ENCODE measurements at regions not wholly inside any gene's neighbourhood (a gene's known extent, or its start where the extent isn't known, plus 50 kb on each side); places are given as distances from the start of the nearest gene placed in this dataset.
"Not testable (repeated sequence)": the region's sequence is repeated elsewhere in the genome, so short reads cannot be mapped to it uniquely, and the experiment has no call there.

- peaks cover 8% of the 10 kb centered on the region for H3K9me3 Mint-ChIP-seq
- no peaks in the 10 kb centered on the region for H3K4me1 Mint-ChIP-seq
These were observed 350.7 kb downstream of the RMST start for GRCh38 chr12:97813301-97813700.

GRCh38 chr12:97821806-97822205 lies 359.2 kb downstream of the RMST start:
- Mint-ChIP-seq H3K4me3 (no peak overlapping the region), H3K36me3 (no peaks in the 10 kb centered on the region), H3K4me1 (no peaks in the 10 kb centered on the region), H3K27me3 (peaks cover 2% of the 10 kb centered on the region), H3K27ac (no peak overlapping the region), H3K9me3 (no peaks in the 10 kb centered on the region)

More at GRCh38 chr12:97813301-97813700, 350.7 kb downstream of the RMST start:
- Mint-ChIP-seq H3K36me3 (no peaks in the 10 kb centered on the region), H3K27ac (no peak overlapping the region), H3K4me3 (no peak overlapping the region), H3K27me3 (no peaks in the 10 kb centered on the region)

- no peaks in the 10 kb centered on the region for H3K27me3 Mint-ChIP-seq
- no peaks in the 10 kb centered on the region for H3K4me1 Mint-ChIP-seq
- H3K4me3 Mint-ChIP-seq: no peak overlapping the region
- H3K27ac Mint-ChIP-seq: no peak overlapping the region
- no peaks in the 10 kb centered on the region for H3K36me3 Mint-ChIP-seq
- peaks cover 11% of the 10 kb centered on the region for H3K9me3 Mint-ChIP-seq
These were observed 372.9 kb downstream of the RMST start for GRCh38 chr12:97835541-97835940.

GRCh38 chr12:97837401-97837800 lies 374.8 kb downstream of the RMST start:
- Mint-ChIP-seq H3K27me3 (no peaks in the 10 kb centered on the region), H3K36me3 (no peaks in the 10 kb centered on the region), H3K9me3 (peaks cover 11% of the 10 kb centered on the region), H3K4me1 (no peaks in the 10 kb centered on the region), H3K27ac (no peak overlapping the region), H3K4me3 (no peak overlapping the region)

GRCh38 chr12:97848051-97848450 lies 385.4 kb downstream of the RMST start:
- no peaks in the 10 kb centered on the region for H3K4me1 Mint-ChIP-seq
- H3K36me3 Mint-ChIP-seq: no peaks in the 10 kb centered on the region
- H3K27me3 Mint-ChIP-seq: no peaks in the 10 kb centered on the region
- no peak overlapping the region for H3K4me3 Mint-ChIP-seq
- peaks cover 5% of the 10 kb centered on the region for H3K9me3 Mint-ChIP-seq
- no peak overlapping the region for H3K27ac Mint-ChIP-seq

- Mint-ChIP-seq H3K27me3 (no peaks in the 10 kb centered on the region), H3K4me1 (no peaks in the 10 kb centered on the region), H3K9me3 (peaks cover 12% of the 10 kb centered on the region), H3K36me3 (no peaks in the 10 kb centered on the region), H3K27ac (no peak overlapping the region), H3K4me3 (no peak overlapping the region)
These were observed 391.9 kb downstream of the RMST start for GRCh38 chr12:97854477-97854876.

- Mint-ChIP-seq H3K9me3 (peaks cover 13% of the 10 kb centered on the region), H3K27me3 (no peaks in the 10 kb centered on the region), H3K27ac (no peak overlapping the region), H3K4me3 (no peak overlapping the region), H3K36me3 (no peaks in the 10 kb centered on the region), H3K4me1 (no peaks in the 10 kb centered on the region)
These were observed 399.5 kb downstream of the RMST start for GRCh38 chr12:97862072-97862471.

- H3K27me3 Mint-ChIP-seq: no peaks in the 10 kb centered on the region
- no peak overlapping the region for H3K4me3 Mint-ChIP-seq
- H3K36me3 Mint-ChIP-seq: no peaks in the 10 kb centered on the region
- H3K27ac Mint-ChIP-seq: no peak overlapping the region
- peaks cover 8% of the 10 kb centered on the region for H3K9me3 Mint-ChIP-seq
- H3K4me1 Mint-ChIP-seq: no peaks in the 10 kb centered on the region
These were observed 412.5 kb downstream of the RMST start for GRCh38 chr12:97875064-97875463.

- Mint-ChIP-seq H3K36me3 (no peaks in the 10 kb centered on the region), H3K9me3 (peaks cover 5% of the 10 kb centered on the region), H3K27ac (no peak overlapping the region), H3K4me1 (no peaks in the 10 kb centered on the region), H3K27me3 (no peaks in the 10 kb centered on the region), H3K4me3 (no peak overlapping the region)
These were observed 414.2 kb downstream of the RMST start for GRCh38 chr12:97876780-97877179.

- Mint-ChIP-seq H3K9me3 (peaks cover 5% of the 10 kb centered on the region), H3K36me3 (no peaks in the 10 kb centered on the region)
These were observed 414.8 kb downstream of the RMST start for GRCh38 chr12:97877404-97877803.

GRCh38 chr12:97886511-97887176 lies 424.0 kb downstream of the RMST start:
- no peaks in the 10 kb centered on the region for H3K9me3 Mint-ChIP-seq
- H3K27me3 Mint-ChIP-seq: no peaks in the 10 kb centered on the region
- no peaks in the 10 kb centered on the region for H3K36me3 Mint-ChIP-seq
- no peaks in the 10 kb centered on the region for H3K4me1 Mint-ChIP-seq
- no peak overlapping the region for H3K4me3 Mint-ChIP-seq
- H3K27ac Mint-ChIP-seq: no peak overlapping the region

More at GRCh38 chr12:97877404-97877803, 414.8 kb downstream of the RMST start:
- H3K27ac Mint-ChIP-seq: no peak overlapping the region
- H3K4me1 Mint-ChIP-seq: no peaks in the 10 kb centered on the region
- no peaks in the 10 kb centered on the region for H3K27me3 Mint-ChIP-seq
- H3K4me3 Mint-ChIP-seq: no peak overlapping the region

GRCh38 chr12:97897881-97898280 lies 435.3 kb downstream of the RMST start:
- not testable (repeated sequence) for H3K4me1 Mint-ChIP-seq, H3K9me3 Mint-ChIP-seq, H3K4me3 Mint-ChIP-seq, H3K27me3 Mint-ChIP-seq, H3K36me3 Mint-ChIP-seq, H3K27ac Mint-ChIP-seq

GRCh38 chr12:97899529-97899928 lies 436.9 kb downstream of the RMST start:
- Mint-ChIP-seq H3K4me3 (no peak overlapping the region), H3K27ac (no peak overlapping the region), H3K9me3 (no peaks in the 10 kb centered on the region), H3K4me1 (no peaks in the 10 kb centered on the region), H3K27me3 (peaks cover 1% of the 10 kb centered on the region), H3K36me3 (no peaks in the 10 kb centered on the region)

GRCh38 chr12:97899956-97900355 lies 437.4 kb downstream of the RMST start:
- H3K27me3 Mint-ChIP-seq: peaks cover 1% of the 10 kb centered on the region
- no peaks in the 10 kb centered on the region for H3K9me3 Mint-ChIP-seq
- H3K27ac Mint-ChIP-seq: no peak overlapping the region
- no peaks in the 10 kb centered on the region for H3K36me3 Mint-ChIP-seq
- H3K4me3 Mint-ChIP-seq: no peak overlapping the region
- no peaks in the 10 kb centered on the region for H3K4me1 Mint-ChIP-seq

- Mint-ChIP-seq H3K27ac (no peak overlapping the region), H3K27me3 (peaks cover 4% of the 10 kb centered on the region), H3K4me1 (no peaks in the 10 kb centered on the region), H3K36me3 (no peaks in the 10 kb centered on the region), H3K9me3 (no peaks in the 10 kb centered on the region), H3K4me3 (no peak overlapping the region)
These were observed 440.8 kb downstream of the RMST start for GRCh38 chr12:97903356-97903755.

GRCh38 chr12:97907504-97907903 lies 444.9 kb downstream of the RMST start:
- Mint-ChIP-seq H3K4me1 (no peaks in the 10 kb centered on the region), H3K9me3 (no peaks in the 10 kb centered on the region), H3K4me3 (no peak overlapping the region), H3K27ac (no peak overlapping the region), H3K27me3 (peaks cover 4% of the 10 kb centered on the region), H3K36me3 (no peaks in the 10 kb centered on the region)

GRCh38 chr12:97910559-97910958 lies 448.0 kb downstream of the RMST start:
- Mint-ChIP-seq H3K27me3 (peaks cover under 1% of the 10 kb centered on the region), H3K4me3 (no peak overlapping the region), H3K27ac (no peak overlapping the region), H3K36me3 (no peaks in the 10 kb centered on the region), H3K4me1 (no peaks in the 10 kb centered on the region), H3K9me3 (no peaks in the 10 kb centered on the region)

Data from activated naive CD4-positive, alpha-beta T cell treated with anti-CD3 and anti-CD28 coated beads, Interleukin-2, amount 50 U/mL, for 24 hours (primary cell).